Stimulated activated CD4-positive, alpha-beta T cell treated with anti-CD3 and anti-CD28 coated beads, Interleukin-1b, Interleukin-23, amount 100 ng/mL, for 24 hours (primary cell): ENCODE measurements at regions not wholly inside any gene's neighbourhood (a gene's known extent, or its start where the extent isn't known, plus 50 kb on each side); places are given as distances from the start of the nearest gene placed in this dataset.
A peak's percentile ranks its signal among the peaks of the same experiment; 100 is the strongest.
"Not testable (repeated sequence)": the region's sequence is repeated elsewhere in the genome, so short reads cannot be mapped to it uniquely, and the experiment has no call there.

Experiments
- DNase-seq, 4 experiments: peaks; one replicate each; pipeline ENCODE4 v3.0.0-alpha.2; 2020; ENCODE audit warnings: low read depth in 4 of 4, low spot score in 1 of 4

- no peak for DNase-seq
Measured at GRCh38 chr3:177336873-177337450, 139.7 kb upstream of the TBL1XR1 start.

GRCh38 chr3:177337541-177338331, 140.5 kb upstream of the TBL1XR1 start:
- peak in 2 of 4 experiments; percentile 50 to 55 for DNase-seq

- no peak for DNase-seq
Measured at GRCh38 chr3:177338697-177339219, 141.5 kb upstream of the TBL1XR1 start.

GRCh38 chr3:177339220-177339703, 142.0 kb upstream of the TBL1XR1 start:
- not testable (repeated sequence) for DNase-seq

GRCh38 chr3:177340243-177340830, 143.1 kb upstream of the TBL1XR1 start:
- DNase-seq = no peak

GRCh38 chr3:177341736-177342419, 144.6 kb upstream of the TBL1XR1 start:
- DNase-seq = no peak

- DNase-seq = no peak
Measured at GRCh38 chr3:177343122-177343625, 145.9 kb upstream of the TBL1XR1 start.

GRCh38 chr3:177345049-177345972, 148.0 kb upstream of the TBL1XR1 start:
- DNase-seq = peak in 3 of 4 experiments; percentile 28 to 45 (median 42)

GRCh38 chr3:177345973-177346503, 148.8 kb upstream of the TBL1XR1 start:
- DNase-seq = no peak

GRCh38 chr3:177346878-177347277, 149.6 kb upstream of the TBL1XR1 start:
- no peak for DNase-seq

- no peak for DNase-seq
Measured at GRCh38 chr3:177347611-177348010, 150.3 kb upstream of the TBL1XR1 start.

- no peak for DNase-seq
Measured at GRCh38 chr3:177348974-177349373, 151.7 kb upstream of the TBL1XR1 start.

GRCh38 chr3:177349384-177349783, 152.1 kb upstream of the TBL1XR1 start:
- DNase-seq = no peak

GRCh38 chr3:177350121-177350520, 152.8 kb upstream of the TBL1XR1 start:
- no peak for DNase-seq

- no peak for DNase-seq
Measured at GRCh38 chr3:177351206-177351605, 153.9 kb upstream of the TBL1XR1 start.

- DNase-seq = no peak
Measured at GRCh38 chr3:177351757-177352158, 154.5 kb upstream of the TBL1XR1 start.

- no peak for DNase-seq
Measured at GRCh38 chr3:177352424-177352823, 155.1 kb upstream of the TBL1XR1 start.

GRCh38 chr3:177353140-177353539, 155.9 kb upstream of the TBL1XR1 start:
- no peak for DNase-seq

GRCh38 chr3:177353879-177354278, 156.6 kb upstream of the TBL1XR1 start:
- DNase-seq = not testable (repeated sequence)

- no peak for DNase-seq
Measured at GRCh38 chr3:177354466-177354865, 157.2 kb upstream of the TBL1XR1 start.
